ENCODE measurements at regions not wholly inside any gene's neighbourhood (a gene's known extent, or its start where the extent isn't known, plus 50 kb on each side); places are given as distances from the start of the nearest gene placed in this dataset.

DNA sequence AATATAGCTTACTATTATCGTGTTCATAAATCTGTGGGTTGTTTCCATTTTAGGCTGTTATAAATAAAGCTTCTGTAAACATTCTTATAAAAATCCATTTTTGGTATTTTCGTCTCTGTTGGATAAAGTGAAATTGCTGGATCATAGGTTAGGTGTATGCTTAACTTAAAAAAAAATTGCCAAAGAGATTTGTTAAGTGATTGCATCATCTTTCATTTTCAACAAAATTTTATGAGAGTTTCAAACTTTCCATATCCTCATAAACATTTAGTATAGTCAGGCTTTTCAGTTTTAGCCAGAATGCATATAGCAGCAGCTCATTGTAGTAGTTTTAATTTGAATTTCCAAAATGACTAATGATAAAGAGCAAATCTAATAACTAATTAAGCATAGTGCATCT lies 146.7 kb upstream of the CNTN5 start:
- Histone ChIP-seq H3K14ac (ENCODE audit: insufficient read depth, low read length) (no peak overlapping the region), H2BK20ac (ENCODE audit: low read depth, low read length, poor library complexity, severe bottlenecking) (no peak overlapping the region), H2BK5ac (ENCODE audit: insufficient read length, low read length) (no peak overlapping the region), H2BK15ac (ENCODE audit: low read depth, low read length) (no peak overlapping the region), H4K91ac (ENCODE audit: insufficient read length, low read depth, low read length) (no peak overlapping the region), H3K18ac (ENCODE audit: insufficient read length, low read depth, low read length) (no peak overlapping the region), H4K8ac (replicated peaks; ENCODE audit: insufficient read length, low read depth, low read length) (no peak overlapping the region), H3K9me3 (ENCODE audit: control insufficient read depth, low read depth, low read length) (no peaks in the 10 kb centered on the region), H3K23me2 (ENCODE audit: insufficient read length, low read depth, low read length, poor library complexity, severe bottlenecking) (no peaks in the 10 kb centered on the region), H2AK5ac (ENCODE audit: insufficient read length, low read length) (no peak overlapping the region), H4K20me1 (ENCODE audit: control insufficient read depth, insufficient read depth, insufficient read length) (no peaks in the 10 kb centered on the region), H2BK12ac (ENCODE audit: insufficient read length, low read depth, low read length) (no peak overlapping the region), H3K4ac (ENCODE audit: low read depth, low read length) (no peak overlapping the region), H3K79me1 (ENCODE audit: insufficient read depth, low read depth, low read length, poor library complexity, severe bottlenecking) (no peaks in the 10 kb centered on the region), H2AFZ (ENCODE audit: low read length) (no peak overlapping the region), H3K27me3 (ENCODE audit: insufficient read depth, low read length) (no peaks in the 10 kb centered on the region), H4K5ac (ENCODE audit: insufficient read length, low read depth, low read length) (no peak overlapping the region), H3K4me2 (ENCODE audit: insufficient read depth, insufficient read length, low read length) (no peak overlapping the region), H2BK120ac (ENCODE audit: low read depth, low read length, poor library complexity, severe bottlenecking) (no peak overlapping the region), H3K9ac (ENCODE audit: extremely low read depth, insufficient read length, low read length) (no peak overlapping the region), H3T11ph (ENCODE audit: low read length) (no peak overlapping the region), H3K4me1 (ENCODE audit: insufficient read depth, low read length) (no peaks in the 10 kb centered on the region), H3K79me2 (ENCODE audit: insufficient read depth, low read length) (no peaks in the 10 kb centered on the region), H3K27ac (ENCODE audit: insufficient read length, low read depth, low read length) (no peak overlapping the region), H3K56ac (ENCODE audit: insufficient read length, low read depth, low read length) (no peak overlapping the region), H3K23ac (ENCODE audit: insufficient read length, low read depth, low read length) (no peak overlapping the region)
- Mint-ChIP-seq H3K27me3 (ENCODE audit: low read depth) (no peaks in the 10 kb centered on the region), H3K36me3 (ENCODE audit: insufficient read depth in 1 of 3, low read depth in 3 of 3) (no peaks in the 10 kb centered on the region), H3K4me1 (peaks cover 8% of the 10 kb centered on the region in 2 experiments), H3K27ac (no peak overlapping the region), H3K4me3 (no peak overlapping the region), H3K9me3 (no peaks in the 10 kb centered on the region; a peak in 1 of 5 replicates)
- TF ChIP-seq, protein P1, sequence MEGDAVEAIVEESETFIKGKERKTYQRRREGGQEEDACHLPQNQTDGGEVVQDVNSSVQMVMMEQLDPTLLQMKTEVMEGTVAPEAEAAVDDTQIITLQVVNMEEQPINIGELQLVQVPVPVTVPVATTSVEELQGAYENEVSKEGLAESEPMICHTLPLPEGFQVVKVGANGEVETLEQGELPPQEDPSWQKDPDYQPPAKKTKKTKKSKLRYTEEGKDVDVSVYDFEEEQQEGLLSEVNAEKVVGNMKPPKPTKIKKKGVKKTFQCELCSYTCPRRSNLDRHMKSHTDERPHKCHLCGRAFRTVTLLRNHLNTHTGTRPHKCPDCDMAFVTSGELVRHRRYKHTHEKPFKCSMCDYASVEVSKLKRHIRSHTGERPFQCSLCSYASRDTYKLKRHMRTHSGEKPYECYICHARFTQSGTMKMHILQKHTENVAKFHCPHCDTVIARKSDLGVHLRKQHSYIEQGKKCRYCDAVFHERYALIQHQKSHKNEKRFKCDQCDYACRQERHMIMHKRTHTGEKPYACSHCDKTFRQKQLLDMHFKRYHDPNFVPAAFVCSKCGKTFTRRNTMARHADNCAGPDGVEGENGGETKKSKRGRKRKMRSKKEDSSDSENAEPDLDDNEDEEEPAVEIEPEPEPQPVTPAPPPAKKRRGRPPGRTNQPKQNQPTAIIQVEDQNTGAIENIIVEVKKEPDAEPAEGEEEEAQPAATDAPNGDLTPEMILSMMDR (conservative IDR thresholded peaks at IDR 0.05) = no peak
- no peak for DNase-seq
- WGBS (ENCODE audit: extremely low coverage, insufficient read length, low lambda C conversion rate) = no CpG with 5 or more reads among the region's 2 CpGs
